NCI-H2196 treated with DMSO at 0.1 percent for 48 hours (cell line): ENCODE measurements at regions not wholly inside any gene's neighbourhood (a gene's known extent, or its start where the extent isn't known, plus 50 kb on each side); places are given as distances from the start of the nearest gene placed in this dataset.

Experiments
- DNase-seq: peaks from one replicate; lab custom pipeline; 2025; ENCODE audit not compliant: unreplicated experiment; lab: John Stamatoyannopoulos, UW

DNA sequence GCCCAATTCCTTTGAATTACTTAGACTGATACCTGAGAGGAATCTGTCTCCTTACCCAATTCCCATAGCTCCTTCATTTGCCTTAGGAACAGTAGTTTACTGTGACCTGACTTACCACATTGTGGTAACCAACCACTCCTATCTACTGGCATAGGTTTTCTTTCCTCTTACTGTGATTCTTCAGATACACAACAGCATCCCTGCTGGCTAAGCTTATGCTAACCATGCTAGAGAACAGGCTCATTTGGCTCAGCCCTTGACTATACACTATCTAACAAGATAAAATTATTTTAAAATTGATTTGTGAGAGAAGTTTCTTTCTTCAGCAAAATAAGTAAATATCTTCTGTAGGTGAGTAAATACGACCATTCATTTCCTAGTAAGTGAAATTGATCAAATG is 320.4 kb upstream of the DDHD1 start:
- DNase-seq = no peak

DNA sequence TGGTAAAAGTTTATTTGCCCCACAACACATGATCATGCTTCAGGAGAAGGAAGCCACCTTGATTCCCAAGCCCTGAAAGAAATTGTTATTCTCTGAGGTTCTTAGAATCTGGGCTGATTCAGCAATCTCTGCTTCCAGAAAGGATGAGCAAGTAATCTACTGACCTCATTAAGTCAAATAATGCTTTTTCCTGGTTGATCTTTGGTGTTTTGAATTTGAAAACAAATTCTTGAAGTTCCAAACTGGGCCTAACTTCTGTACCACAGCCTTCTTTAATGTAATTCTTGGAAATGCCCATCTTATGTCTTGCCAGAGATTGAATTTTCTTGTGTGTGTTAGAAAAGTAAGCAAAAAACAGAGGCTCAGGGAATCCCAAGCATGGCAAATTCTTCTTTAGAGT is 319.2 kb upstream of the DDHD1 start:
- no peak for DNase-seq

DNA sequence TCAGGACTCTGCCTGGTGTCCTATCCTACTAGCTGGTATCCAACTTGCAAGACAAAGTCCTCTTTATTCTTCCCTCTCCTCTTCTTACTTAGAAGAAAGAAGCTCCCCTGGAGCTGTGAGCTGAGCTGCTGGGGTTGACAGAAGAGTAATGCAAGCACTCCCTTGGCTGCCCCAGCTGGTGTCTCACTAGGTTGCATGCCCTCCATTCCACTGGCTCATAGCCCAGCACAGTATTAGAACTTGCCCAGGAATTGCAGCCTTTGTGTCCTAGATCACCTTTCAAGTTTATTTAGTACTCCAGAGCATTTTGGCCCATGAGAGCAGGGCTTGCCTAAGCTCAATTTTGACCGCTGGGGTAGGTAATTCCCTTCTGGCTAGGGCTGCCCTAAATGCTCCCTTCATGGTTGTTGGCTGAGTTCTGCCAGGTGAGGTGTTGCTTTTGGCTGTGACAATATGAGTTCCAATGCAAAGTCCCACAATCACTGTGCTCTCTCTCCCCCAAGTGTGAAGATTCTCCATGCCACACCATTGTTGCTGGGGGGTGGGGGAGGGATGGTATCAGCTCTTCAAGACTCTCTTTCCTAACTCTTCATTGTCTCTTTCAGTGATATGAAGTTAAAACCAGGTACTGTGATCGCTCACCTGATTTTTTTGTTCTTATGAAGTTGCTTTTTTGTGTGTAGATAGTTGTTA is 317.4 kb upstream of the DDHD1 start:
- no peak for DNase-seq

DNA sequence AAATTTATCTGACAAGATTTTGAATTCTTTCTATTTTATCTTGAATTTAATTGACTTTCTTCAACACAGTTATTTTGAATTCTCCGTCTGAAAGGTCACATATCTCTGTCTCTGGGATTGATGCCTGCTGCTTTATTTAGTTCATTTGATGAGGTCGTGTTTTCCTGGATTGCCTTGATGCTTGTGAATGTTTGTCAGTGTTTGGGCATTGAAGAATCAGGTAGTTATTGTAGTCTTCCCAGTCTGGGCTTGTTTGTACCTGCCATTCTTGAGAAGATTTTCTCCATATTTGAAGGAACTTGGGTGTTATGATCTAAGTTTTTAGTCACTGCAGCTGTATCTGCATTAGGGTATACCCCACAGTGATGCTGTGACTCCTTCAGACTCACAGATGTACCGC is 315.8 kb upstream of the DDHD1 start:
- DNase-seq = no peak

DNA sequence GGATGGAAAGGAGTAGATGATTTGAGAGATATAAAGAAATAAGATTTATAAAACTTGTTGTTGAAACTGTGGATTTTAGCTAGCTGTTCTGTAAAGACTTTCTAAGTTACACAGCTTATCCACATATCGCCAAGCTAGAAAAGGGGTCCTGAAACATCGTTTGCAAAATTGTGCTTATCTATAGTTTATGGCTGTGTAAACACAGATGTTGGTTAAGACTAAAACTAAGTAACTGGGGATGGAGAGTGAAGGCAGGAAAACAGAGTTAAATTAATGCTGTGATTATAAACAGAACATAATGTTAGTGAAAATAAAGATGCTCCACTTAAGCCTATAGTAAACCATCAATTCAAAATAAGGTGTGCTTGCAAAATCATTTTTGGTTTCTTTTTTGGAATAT is 311.3 kb upstream of the DDHD1 start:
- no peak for DNase-seq

DNA sequence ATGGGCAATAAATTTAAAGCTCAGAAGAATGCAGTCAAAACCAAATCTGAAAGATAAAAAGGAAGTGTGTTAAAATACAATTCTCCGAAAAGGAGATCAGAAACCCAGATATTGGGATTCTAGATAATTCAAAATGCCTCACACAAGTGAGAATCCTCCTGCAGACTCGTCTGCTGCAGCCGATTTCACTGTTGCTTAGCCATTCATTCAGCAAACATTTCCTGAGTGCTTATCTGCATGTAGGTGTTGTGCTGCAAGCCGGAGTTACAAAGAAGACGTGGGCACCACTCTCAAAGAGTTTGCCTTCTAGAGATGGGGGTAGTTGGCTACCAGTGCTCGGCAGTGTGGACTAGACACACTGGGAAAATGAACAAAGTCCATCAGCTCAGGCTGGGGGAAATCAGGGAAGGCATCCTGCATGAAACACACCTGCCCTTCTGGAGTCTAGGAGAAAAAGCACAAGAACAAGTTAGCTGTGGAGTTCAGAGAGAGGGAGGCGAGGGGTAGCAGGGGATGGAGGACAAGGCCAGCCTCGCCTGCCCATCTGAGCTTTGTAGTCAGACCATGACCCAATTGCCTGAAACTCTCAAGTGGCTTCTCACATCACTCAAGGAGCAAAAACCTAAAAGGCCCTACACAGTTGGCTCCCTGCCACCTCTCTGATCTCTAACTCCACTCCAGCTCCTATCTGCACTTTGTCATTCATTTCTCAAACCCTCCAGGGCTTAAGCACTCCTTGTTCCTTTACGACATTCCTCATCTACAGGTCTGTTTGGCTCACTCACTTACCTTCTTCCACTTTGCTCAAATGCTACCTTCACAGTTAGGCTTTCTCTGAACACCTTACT is 310.0 kb upstream of the DDHD1 start:
- no peak for DNase-seq

DNA sequence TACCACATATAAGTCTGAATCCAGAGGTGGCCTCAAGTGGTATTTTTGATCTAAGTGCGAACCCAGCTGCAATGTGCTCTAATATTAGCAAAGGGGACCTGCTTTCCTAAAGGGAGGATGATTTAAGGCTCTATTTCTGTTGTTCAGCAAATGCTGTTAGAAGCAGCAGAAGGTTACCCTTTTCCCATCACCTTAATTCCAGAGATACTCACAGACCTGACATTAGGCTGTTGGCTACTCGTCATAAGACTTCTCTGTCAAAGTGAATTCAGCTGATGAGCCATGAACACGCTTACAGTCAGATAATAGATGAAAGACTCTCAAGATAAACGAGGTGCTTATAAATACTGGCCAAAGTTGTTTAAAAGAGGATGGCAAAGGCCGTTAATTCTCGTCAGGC is 308.7 kb upstream of the DDHD1 start:
- DNase-seq = no peak

DNA sequence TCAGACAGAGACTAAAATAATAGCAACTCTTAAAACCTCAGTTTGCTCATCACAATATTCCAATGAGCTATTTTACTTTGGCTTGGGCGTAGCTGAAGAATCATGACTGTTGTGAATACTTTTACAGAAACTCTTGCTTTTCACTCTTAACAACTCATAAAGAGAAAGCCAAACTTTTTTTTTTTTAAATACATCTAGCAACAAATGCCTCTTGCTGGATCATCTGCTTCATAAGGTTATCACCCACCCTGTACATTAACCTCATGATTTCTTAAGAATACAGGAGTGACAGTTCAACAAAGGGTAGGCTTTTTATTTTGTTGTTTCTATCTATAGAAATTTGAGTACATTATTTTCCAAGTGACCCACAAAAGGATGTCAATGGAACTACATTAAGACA is 307.4 kb upstream of the DDHD1 start:
- DNase-seq = no peak

DNA sequence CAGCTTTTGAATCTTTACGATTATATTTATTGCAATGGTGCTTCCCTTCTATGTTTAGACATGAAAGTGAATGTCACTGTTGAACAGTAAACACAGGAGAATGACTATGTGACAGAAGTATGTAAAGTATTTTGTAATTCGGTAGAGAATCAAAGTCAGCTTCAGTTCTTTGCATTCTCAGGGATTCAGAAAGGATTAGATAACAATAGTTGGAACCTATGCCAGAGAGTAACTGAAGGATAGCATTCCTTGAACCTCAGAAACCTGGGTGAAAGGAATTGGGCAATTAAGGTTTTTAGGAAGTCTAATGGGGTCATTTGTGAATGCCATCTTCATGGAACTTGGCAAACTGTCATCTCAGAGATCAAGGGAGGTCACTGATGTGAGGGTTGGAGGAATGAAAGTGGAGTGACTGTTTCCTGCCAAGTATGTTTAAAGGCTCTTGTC is 305.3 kb upstream of the DDHD1 start:
- no peak for DNase-seq

DNA sequence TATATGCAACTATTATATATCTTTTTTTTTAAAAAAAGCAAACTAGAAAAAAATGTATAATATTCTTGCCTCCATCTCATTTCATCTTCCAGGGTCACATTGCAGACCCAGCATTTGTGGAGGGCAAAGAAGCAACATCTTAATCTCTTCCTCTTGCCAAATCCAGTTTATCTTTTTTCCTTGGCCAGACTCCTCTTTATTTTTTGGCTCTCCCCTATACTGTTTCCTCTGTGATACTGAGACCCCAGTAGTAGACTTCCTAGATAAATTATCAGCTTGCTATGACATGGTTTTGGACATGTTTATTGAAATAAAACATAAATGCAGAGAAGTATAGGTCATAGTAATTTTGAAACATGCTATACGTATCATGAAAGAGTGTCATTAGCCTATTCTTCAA is 303.8 kb upstream of the DDHD1 start:
- no peak for DNase-seq

DNA sequence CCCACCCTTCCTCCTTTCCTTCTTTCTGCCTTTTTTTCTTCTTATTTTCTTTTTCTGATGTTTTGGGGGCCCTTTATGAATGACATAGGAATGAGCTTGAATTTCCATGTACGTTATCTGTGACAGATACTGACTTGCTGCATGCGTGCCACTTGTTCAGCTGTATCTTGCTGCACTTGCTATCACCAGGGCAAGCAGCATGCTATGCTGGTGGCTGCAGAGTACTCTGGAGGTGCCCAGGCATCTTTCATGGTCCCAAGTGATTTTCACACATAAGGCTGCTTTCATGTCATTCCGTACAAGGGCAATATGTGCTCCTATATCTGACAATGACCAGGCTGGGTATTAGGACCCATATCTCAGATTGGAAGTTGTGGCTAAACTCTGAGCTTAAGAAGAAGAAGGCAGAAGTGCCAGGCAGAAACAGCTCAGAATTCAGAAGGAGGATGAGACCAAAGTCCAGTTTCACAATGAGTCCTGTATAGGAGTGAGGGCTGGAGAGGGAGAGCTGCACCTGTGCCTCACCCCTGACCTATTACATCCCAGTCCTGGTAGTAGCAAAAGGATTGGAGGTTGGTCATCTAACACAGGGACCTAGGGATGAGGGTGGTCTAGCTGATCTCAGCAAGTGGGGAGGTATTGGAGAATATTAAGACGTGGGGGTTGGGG is 299.0 kb upstream of the DDHD1 start:
- DNase-seq = no peak

DNA sequence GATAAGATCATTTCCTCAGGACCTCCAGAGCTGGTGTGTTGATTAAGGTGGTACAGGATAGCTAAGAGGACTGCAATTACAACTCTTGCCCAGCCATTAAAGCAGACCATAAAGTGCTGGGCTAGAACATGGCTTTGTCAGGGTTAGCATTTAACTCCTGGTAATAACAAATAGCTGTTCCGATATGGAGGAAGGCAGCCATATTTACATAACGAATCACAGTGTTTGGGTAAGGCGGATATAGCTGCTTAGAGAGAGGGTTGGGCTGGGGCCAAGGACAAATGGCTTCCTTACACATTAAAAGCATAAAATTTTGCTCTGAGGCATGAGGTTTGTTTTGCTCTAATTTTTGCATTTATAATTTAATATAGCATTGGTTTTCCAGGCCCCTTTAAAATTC is 297.7 kb upstream of the DDHD1 start:
- DNase-seq = no peak

DNA sequence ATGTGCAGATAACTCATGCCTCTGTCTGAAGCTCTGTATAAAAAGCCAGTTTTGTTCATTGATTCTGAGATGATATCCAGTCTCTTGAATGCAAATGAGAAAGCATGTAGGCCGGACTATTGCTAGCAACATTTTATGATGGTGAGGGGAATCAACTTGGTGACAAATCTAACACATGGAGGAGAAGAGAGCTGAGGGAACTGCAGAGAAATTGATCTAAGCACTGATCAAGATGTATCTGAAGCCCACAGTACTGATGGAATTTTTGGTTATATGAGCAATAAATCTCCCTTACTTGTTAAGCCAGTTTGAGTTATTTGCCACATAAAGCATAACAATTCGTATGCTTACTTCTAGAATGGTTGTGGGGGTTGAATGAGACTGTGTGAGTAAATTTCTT is 295.6 kb upstream of the DDHD1 start:
- DNase-seq = no peak

DNA sequence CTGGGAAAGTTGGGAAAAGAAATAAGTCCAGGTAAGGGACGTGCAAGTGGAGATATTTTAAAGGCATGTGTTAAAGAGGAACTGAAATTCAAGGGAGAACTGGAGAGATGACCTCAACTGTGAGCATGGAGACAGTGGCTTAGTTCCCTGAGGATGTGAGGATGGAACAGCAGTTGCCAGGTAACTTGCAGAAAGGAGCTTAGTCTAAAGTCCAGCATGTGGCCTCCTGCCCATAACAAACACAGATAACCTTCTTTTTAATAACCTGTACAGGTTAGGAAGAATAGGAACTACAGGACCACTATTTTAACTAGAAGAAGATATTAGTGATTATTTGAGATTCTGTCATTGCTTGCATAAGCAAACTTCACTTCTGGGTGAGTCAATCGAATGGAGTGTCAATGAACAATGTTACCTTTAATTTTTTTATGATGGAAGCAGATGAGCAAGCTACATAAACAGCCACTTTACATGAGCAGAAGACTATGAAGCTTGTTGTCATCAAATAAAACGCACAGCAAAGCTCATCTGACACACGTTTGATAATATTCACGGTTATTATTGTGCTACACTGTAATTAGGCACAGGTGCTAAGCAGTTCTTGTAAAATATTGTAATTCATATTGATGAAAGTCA is 291.7 kb upstream of the DDHD1 start:
- no peak for DNase-seq

DNA sequence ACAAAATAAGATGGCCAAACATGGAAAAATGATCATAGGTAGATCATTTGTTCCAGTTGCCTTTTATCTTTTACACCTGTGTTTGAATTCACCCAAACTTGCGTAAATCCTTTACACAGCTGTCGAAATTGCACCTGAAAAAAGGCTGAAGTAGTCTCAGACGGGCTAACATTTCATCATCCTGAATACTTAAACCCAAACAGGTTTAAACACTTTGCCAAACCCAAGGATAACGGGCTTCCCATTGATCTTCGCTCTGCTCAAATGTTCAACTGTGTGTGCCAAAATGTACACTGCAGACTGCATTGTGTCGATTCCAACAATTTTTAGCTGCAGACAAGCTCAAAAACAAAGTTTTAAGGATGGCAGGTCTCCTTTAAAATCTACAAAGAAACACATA is 288.7 kb upstream of the DDHD1 start:
- no peak for DNase-seq

DNA sequence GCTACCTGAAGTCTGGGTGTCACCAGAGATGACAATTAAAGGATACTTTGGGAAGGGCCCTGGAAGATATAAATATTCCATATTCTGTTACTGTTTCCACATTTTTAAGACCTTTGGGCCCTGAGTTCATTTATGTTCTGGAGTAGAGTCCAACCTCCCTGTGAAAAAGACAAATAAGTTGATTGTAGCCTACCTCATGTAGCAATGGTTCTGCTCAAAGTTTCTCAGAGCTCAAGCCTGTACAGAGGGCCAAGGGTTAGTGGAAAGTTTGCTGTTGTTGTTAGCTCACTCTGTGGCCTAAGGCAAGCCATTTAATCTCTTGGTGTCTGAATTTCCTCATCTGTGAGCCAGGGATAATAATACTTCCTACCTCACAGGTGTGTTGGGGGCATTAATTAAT is 284.7 kb upstream of the DDHD1 start:
- no peak for DNase-seq

DNA sequence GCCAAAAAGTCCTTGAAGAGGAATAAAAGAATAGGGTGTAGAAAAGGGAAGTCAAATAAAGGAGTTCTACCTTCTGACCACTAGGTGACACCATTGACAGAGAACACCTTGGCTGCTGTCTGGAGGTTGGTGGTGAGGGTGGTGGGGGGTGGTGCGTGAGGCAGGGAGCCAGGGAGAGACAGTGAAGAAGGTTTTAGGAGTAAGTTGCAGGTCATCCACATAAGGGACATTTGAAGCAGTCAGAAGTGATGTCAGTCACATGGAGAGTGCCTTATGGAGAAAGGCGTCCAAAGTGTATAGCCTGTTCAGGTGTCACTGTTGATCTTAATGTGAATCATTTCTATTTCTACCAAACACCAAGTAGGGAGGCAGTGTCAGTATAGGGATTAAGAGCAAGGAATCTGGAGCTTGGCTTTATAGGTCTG is 279.3 kb upstream of the DDHD1 start:
- no peak for DNase-seq

DNA sequence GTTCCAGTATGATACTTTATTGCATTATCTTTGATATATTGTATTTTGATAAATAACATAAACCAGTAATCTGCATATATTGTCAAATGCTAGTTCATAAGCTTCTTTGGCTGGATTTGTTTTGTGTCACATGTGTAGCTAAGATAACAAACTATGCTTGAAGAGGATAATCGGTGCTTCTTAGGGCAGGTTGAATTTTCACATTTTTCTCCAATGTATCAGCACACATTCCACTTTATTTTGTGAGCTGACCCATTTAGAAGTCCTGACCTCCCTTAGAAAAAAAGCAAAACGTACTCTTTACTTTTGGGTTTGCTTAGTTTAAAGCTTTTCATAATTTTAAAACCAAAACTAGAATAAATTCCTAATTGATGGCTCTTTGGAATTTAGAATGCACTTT is 277.7 kb upstream of the DDHD1 start:
- DNase-seq = no peak

DNA sequence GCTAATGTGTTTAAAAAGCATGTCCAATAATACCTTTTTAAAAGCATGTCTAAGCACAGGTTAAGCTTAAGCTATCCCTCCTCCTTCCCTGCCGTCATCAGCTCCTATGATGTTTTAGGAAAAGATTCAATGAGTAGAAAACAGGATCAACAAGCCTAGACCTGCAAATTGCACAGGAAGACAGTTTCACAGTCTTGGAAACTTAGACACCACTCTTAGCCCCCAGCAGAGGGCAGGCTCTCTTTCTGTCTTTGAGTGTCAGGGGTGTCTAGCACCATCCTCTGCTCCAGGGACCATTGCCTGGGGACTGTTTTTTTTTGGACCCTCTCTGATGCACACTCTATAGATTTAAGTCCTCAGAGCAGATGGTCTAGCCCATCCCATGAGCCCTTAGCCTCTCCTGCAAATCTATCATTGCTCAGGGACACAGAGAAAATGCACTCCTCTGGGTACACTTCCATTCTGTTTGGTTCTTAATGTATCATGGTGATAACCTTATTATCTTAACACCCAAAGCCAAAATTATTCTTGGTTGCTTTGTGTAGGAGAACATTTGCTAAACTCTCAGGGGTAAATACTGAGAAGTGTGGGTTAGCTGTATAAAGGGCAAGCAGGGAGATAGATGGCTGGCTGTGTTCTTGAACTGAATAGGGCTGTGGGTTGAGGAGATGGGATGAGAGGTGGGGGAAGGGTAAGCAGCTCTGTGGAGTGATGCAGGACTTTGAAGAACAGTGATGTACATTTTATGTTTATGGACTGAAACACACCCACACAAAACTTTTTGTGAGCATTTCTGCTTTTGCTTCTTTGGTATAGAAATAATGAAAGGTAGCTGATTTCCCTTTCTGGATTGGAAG is 259.9 kb upstream of the DDHD1 start:
- no peak for DNase-seq

DNA sequence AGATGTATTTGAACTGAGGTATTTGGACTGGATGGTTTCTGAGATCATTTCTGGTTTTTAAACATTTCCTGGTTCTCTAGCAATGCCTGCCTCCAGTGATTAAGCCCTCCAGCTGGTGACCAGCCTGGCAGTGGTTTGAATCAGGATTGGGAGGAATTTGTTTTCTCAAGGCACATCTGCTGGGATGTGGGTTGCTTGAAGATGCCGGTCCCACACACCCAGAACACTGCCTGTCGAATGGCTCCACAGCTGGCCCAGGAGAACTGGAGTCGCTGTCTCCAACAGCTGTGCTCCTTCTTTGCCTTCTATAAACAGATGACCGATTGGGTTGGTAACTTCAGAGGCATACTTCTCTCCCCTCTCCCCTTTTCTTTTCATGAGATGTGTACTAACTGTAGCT is 258.0 kb upstream of the DDHD1 start:
- no peak for DNase-seq

DNA sequence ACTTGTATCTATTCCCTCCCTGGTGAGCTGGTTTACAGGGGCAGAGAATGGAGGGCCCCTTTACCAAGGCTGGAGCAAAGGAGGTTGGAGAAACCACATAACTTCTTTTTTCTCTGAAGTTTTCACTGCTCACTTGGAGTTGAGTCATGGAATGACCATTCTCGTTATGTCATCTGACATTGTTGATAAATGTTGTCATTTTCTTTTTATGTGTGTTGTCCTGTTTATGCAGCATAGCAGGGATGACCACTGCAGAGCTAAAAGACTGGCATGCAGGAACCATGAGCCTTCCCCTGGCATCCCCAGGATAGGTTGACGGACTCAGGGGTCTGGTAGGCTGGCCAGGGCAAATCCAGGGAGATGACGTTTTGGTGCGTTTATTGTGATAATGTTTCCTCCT is 256.8 kb upstream of the DDHD1 start:
- DNase-seq = no peak
